ENCODE measurements at regions not wholly inside any gene's neighbourhood (a gene's known extent, or its start where the extent isn't known, plus 50 kb on each side); places are given as distances from the start of the nearest gene placed in this dataset.
"Not testable (repeated sequence)": the region's sequence is repeated elsewhere in the genome, so short reads cannot be mapped to it uniquely, and the experiment has no call there.

DNA sequence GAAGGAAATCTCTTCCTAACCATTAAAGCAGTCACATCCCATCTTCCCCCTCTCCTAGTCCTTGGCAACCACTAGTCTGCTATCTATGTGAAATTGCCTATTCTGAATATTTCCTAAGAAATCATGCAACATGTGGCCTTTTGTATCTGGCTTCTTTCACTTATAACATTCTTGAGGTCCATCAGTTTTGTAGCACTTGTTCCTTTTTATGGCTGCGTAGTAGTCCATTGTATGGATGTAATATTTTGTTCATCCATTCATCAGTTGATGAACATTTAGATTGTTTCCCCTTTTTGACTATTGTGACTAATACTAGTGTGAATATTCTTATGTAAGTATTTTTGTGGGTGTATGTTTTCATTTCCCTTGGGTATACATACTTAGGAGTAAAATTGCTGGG is 878.7 kb upstream of the DEFB115 start:
- not testable (repeated sequence) for H3K4me1 ChIP-seq (ENCODE audit: control insufficient read depth, insufficient read depth, low read length, poor library complexity, severe bottlenecking); H3K27me3 ChIP-seq (replicated peaks; ENCODE audit: control insufficient read depth, insufficient read depth, low read length, poor library complexity, severe bottlenecking); H3K27ac ChIP-seq (ENCODE audit: insufficient read depth, low read length, poor library complexity, severe bottlenecking); DNase-seq; H3K36me3 ChIP-seq (ENCODE audit: control insufficient read depth, insufficient read depth, low read length); H3K9me3 ChIP-seq (ENCODE audit: control insufficient read depth, low read length); H3K4me3 ChIP-seq (ENCODE audit: insufficient read depth, low read depth, low read length, poor library complexity, severe bottlenecking)

DNA sequence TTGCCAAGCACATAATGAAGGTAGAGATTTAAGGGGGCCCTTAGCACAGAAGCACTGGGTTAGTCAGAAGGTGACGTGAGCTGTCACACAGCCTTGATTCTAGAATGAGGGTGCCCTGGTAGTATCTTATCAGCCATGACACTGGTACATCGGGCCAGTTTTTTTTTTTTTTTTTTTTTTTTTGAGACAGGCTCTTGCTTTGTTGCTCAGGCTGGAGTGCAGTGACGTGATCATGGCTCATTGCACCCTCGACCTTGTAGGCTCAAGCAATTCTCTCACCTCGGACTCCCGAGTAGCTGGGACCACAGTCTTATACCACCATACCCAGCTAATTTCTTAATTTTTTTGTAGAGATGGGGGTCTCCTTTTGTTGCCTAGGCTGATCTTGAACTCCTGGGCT is 872.6 kb upstream of the DEFB115 start:
- not testable (repeated sequence) for H3K9me3 ChIP-seq (ENCODE audit: control insufficient read depth, low read length); H3K27me3 ChIP-seq (replicated peaks; ENCODE audit: control insufficient read depth, insufficient read depth, low read length, poor library complexity, severe bottlenecking); DNase-seq; H3K27ac ChIP-seq (ENCODE audit: insufficient read depth, low read length, poor library complexity, severe bottlenecking); H3K36me3 ChIP-seq (ENCODE audit: control insufficient read depth, insufficient read depth, low read length); H3K4me3 ChIP-seq (ENCODE audit: insufficient read depth, low read depth, low read length, poor library complexity, severe bottlenecking); H3K4me1 ChIP-seq (ENCODE audit: control insufficient read depth, insufficient read depth, low read length, poor library complexity, severe bottlenecking)

DNA sequence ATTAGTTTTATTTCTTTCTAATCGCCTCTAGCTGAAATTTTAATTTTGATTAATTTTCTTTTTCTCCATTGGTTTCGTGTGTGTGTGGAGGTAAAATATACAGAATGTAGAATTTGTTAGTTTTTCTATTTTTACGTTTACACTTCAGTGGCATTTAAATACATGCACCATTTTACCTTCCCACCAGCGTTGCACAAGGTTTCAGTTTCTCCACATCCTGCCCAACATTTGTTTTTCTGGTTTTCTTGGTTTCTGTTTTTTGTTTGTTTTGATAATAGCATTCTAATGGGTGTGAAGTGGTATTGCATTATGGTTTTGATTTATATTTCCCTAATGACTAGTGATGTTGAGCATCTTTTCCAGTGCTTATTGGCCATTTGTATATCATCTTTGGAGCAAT is 871.4 kb upstream of the DEFB115 start:
- H3K27ac ChIP-seq (ENCODE audit: insufficient read depth, low read length, poor library complexity, severe bottlenecking); H3K36me3 ChIP-seq (ENCODE audit: control insufficient read depth, insufficient read depth, low read length); H3K27me3 ChIP-seq (replicated peaks; ENCODE audit: control insufficient read depth, insufficient read depth, low read length, poor library complexity, severe bottlenecking); H3K4me3 ChIP-seq (ENCODE audit: insufficient read depth, low read depth, low read length, poor library complexity, severe bottlenecking); H3K4me1 ChIP-seq (ENCODE audit: control insufficient read depth, insufficient read depth, low read length, poor library complexity, severe bottlenecking); H3K9me3 ChIP-seq (ENCODE audit: control insufficient read depth, low read length); DNase-seq: not testable (repeated sequence)

DNA sequence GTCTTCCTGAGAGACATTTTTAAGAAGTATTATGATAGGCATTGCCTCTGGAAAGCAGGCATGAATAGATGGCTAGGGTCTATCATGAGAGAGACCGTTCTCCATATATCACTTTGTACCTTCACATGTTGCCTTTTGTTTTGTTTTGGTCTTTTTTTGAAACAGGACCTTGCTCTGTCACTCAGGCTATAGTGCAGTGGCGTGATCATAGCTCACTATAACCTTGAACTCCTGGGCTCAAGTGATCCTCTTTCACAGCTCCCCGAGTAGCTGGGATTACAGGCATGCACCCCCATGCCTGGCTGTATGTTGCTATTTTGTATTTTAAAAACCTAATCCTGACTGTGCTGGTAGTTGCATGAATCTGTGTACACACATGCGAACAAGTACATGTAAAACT is 869.6 kb upstream of the DEFB115 start:
- H3K36me3 ChIP-seq (ENCODE audit: control insufficient read depth, insufficient read depth, low read length); H3K4me1 ChIP-seq (ENCODE audit: control insufficient read depth, insufficient read depth, low read length, poor library complexity, severe bottlenecking); H3K27ac ChIP-seq (ENCODE audit: insufficient read depth, low read length, poor library complexity, severe bottlenecking); H3K4me3 ChIP-seq (ENCODE audit: insufficient read depth, low read depth, low read length, poor library complexity, severe bottlenecking); DNase-seq; H3K9me3 ChIP-seq (ENCODE audit: control insufficient read depth, low read length); H3K27me3 ChIP-seq (replicated peaks; ENCODE audit: control insufficient read depth, insufficient read depth, low read length, poor library complexity, severe bottlenecking): not testable (repeated sequence)

DNA sequence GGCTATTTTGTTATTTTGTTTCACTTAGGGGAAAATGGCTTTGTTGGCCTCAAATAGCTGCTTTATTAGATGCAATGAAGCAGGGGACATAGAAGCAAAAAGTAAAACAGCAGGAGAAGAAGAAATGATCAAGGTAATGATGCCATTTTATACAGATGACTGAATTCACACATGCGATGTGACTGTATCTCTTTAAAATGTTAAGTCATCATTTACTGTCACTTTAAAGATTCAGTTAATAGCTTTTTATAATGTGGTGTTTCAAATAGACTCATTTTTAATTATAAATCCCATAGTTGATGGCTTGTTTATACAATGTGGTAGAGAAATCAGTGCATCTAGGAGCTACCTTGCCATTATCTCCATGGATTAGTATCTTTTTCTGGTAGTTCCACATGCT is 863.9 kb upstream of the DEFB115 start:
- H3K4me3 ChIP-seq (ENCODE audit: insufficient read depth, low read depth, low read length, poor library complexity, severe bottlenecking); H3K4me1 ChIP-seq (ENCODE audit: control insufficient read depth, insufficient read depth, low read length, poor library complexity, severe bottlenecking); DNase-seq; H3K27me3 ChIP-seq (replicated peaks; ENCODE audit: control insufficient read depth, insufficient read depth, low read length, poor library complexity, severe bottlenecking); H3K36me3 ChIP-seq (ENCODE audit: control insufficient read depth, insufficient read depth, low read length); H3K27ac ChIP-seq (ENCODE audit: insufficient read depth, low read length, poor library complexity, severe bottlenecking); H3K9me3 ChIP-seq (ENCODE audit: control insufficient read depth, low read length): not testable (repeated sequence)

DNA sequence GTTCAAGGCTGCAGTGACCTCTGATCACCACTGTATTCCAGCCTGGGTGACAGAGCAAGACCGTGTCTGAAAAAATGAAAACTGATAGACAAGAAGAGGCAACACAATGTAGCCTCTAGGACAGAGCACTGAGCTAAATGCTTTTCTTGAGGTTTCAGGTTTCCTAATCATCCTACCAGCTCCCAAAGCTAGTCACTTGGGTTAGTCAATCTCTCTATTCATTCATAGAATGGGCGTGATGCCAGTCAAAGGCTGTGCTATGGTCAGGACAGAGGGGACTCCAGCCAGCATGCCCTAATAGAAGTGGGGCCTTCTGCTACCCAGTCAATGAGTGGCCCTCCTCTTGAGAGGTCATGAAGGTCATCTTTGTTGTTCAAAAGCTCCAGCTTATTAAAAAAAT is 860.4 kb upstream of the DEFB115 start:
- DNase-seq; H3K4me1 ChIP-seq (ENCODE audit: control insufficient read depth, insufficient read depth, low read length, poor library complexity, severe bottlenecking); H3K27ac ChIP-seq (ENCODE audit: insufficient read depth, low read length, poor library complexity, severe bottlenecking); H3K9me3 ChIP-seq (ENCODE audit: control insufficient read depth, low read length); H3K4me3 ChIP-seq (ENCODE audit: insufficient read depth, low read depth, low read length, poor library complexity, severe bottlenecking); H3K27me3 ChIP-seq (replicated peaks; ENCODE audit: control insufficient read depth, insufficient read depth, low read length, poor library complexity, severe bottlenecking): not testable (repeated sequence)
- H3K36me3 ChIP-seq (ENCODE audit: control insufficient read depth, insufficient read depth, low read length): peaks cover 12% of the 10 kb centered on the region

DNA sequence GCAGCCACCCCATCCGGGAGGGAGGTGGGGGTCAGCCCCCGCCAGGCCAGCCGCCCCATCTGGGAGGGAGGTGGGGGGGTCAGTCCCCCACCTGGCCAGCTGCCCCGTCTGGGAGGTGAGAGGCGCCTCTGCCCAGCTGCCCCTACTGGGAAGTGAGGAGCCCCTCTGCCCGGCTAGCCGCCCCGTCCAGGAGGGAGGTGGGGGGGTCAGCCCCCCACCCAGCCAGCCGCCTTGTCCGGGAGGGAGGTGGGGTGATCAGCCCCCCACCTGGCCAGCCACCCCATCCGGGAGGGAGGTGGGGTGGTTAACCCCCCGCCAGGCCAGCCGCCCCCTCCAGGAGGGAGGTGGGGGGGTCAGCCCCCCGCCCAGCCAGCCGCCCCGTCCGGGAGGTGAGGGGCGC is 852.4 kb upstream of the DEFB115 start:
- H3K27me3 ChIP-seq (replicated peaks; ENCODE audit: control insufficient read depth, insufficient read depth, low read length, poor library complexity, severe bottlenecking); H3K4me1 ChIP-seq (ENCODE audit: control insufficient read depth, insufficient read depth, low read length, poor library complexity, severe bottlenecking); H3K4me3 ChIP-seq (ENCODE audit: insufficient read depth, low read depth, low read length, poor library complexity, severe bottlenecking); H3K36me3 ChIP-seq (ENCODE audit: control insufficient read depth, insufficient read depth, low read length); H3K9me3 ChIP-seq (ENCODE audit: control insufficient read depth, low read length); H3K27ac ChIP-seq (ENCODE audit: insufficient read depth, low read length, poor library complexity, severe bottlenecking); DNase-seq: not testable (repeated sequence)

DNA sequence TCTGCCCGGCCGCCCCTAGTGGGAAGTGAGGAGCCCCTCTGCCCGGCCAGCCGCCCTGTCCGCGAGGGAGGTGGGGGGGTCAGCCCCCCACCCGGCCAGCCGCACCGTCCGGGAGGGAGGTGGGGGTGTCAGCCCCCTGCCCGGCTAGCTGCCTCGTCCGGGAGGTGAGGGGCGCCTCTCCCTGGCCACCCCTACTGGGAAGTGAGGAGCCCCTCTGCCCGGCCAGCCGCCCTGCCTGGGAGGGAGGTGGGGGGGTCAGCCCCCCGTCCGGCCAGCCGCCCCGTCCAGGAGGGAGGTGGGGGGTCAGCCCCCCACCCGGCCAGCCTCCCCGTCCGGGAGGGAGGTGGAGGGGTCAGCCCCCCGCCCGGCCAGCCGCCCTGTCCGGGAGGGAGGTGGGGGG is 851.9 kb upstream of the DEFB115 start:
- not testable (repeated sequence) for H3K4me3 ChIP-seq (ENCODE audit: insufficient read depth, low read depth, low read length, poor library complexity, severe bottlenecking); H3K36me3 ChIP-seq (ENCODE audit: control insufficient read depth, insufficient read depth, low read length); H3K4me1 ChIP-seq (ENCODE audit: control insufficient read depth, insufficient read depth, low read length, poor library complexity, severe bottlenecking); H3K27ac ChIP-seq (ENCODE audit: insufficient read depth, low read length, poor library complexity, severe bottlenecking); H3K9me3 ChIP-seq (ENCODE audit: control insufficient read depth, low read length); H3K27me3 ChIP-seq (replicated peaks; ENCODE audit: control insufficient read depth, insufficient read depth, low read length, poor library complexity, severe bottlenecking); DNase-seq

DNA sequence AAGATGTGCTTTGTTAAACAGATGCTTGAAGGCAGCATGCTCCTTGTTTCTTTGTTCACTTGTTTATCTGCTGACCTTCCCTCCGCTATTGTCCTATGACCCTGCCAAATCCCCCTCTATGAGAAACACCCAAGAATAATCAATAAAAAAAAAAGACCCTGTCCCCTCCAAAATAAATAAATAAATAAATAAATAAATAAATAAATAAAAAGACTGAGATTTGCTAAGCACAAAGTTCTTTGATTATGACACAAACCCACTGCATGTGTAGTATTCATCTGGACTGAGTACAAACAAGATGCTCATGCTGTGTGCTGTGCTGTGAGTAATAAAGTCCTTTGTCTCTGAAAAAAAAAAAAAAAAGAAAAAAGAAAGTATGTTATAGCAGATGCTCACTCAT is 851.1 kb upstream of the DEFB115 start:
- not testable (repeated sequence) for H3K27ac ChIP-seq (ENCODE audit: insufficient read depth, low read length, poor library complexity, severe bottlenecking); H3K9me3 ChIP-seq (ENCODE audit: control insufficient read depth, low read length); H3K4me3 ChIP-seq (ENCODE audit: insufficient read depth, low read depth, low read length, poor library complexity, severe bottlenecking); H3K27me3 ChIP-seq (replicated peaks; ENCODE audit: control insufficient read depth, insufficient read depth, low read length, poor library complexity, severe bottlenecking); H3K4me1 ChIP-seq (ENCODE audit: control insufficient read depth, insufficient read depth, low read length, poor library complexity, severe bottlenecking); DNase-seq; H3K36me3 ChIP-seq (ENCODE audit: control insufficient read depth, insufficient read depth, low read length)

DNA sequence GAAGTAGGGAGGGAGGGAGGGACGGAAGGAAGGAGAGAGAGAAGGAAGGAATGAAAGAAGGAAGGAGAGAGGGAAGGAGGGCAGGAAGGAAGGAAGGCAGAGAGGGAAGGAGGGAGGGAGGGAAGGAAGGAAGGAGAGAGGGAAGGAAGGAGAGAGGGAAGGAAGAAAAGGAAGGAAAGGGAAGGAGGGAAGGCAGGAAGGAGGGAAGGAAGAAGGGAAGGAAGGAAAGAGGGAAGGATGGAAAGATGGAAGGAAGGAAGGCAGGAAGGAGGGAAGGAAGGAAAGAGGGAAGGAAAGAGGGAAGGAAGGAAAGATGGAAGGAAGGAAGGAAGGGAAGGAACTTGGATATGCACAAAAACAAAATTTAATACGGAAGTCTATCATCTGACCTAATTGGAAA is 844.5 kb upstream of the DEFB115 start:
- Histone ChIP-seq H3K27me3 (replicated peaks; ENCODE audit: control insufficient read depth, insufficient read depth, low read length, poor library complexity, severe bottlenecking) (no peaks in the 10 kb centered on the region), H3K27ac (ENCODE audit: insufficient read depth, low read length, poor library complexity, severe bottlenecking) (no peak overlapping the region), H3K4me3 (ENCODE audit: insufficient read depth, low read depth, low read length, poor library complexity, severe bottlenecking) (no peak overlapping the region), H3K36me3 (ENCODE audit: control insufficient read depth, insufficient read depth, low read length) (no peaks in the 10 kb centered on the region), H3K4me1 (ENCODE audit: control insufficient read depth, insufficient read depth, low read length, poor library complexity, severe bottlenecking) (no peaks in the 10 kb centered on the region), H3K9me3 (ENCODE audit: control insufficient read depth, low read length) (no peaks in the 10 kb centered on the region)
- DNase-seq: no peak

DNA sequence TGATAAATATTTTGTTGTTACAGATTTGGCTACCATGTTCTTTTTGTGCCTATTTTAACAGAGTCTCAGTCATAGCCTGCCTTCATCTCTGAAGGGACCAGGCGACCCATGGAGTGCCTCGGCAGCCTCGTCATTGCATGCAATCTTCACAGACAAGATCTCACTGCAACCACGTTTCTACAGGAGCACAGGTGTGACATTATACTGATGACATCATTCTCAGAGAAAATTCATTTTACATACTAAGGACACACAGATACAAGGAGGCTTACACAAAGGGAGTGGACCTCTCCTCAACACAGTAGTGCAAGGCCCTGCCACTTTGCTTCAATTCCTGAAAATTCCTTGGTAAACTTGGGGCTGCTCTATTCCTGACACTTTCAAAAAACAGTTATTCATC is 840.1 kb upstream of the DEFB115 start:
- H3K27ac ChIP-seq (ENCODE audit: insufficient read depth, low read length, poor library complexity, severe bottlenecking); H3K27me3 ChIP-seq (replicated peaks; ENCODE audit: control insufficient read depth, insufficient read depth, low read length, poor library complexity, severe bottlenecking); H3K4me3 ChIP-seq (ENCODE audit: insufficient read depth, low read depth, low read length, poor library complexity, severe bottlenecking); H3K4me1 ChIP-seq (ENCODE audit: control insufficient read depth, insufficient read depth, low read length, poor library complexity, severe bottlenecking); DNase-seq; H3K9me3 ChIP-seq (ENCODE audit: control insufficient read depth, low read length); H3K36me3 ChIP-seq (ENCODE audit: control insufficient read depth, insufficient read depth, low read length): not testable (repeated sequence)

Measured in effector memory CD4-positive, alpha-beta T cell (primary cell).